ENCODE measurements at regions not wholly inside any gene's neighbourhood (a gene's known extent, or its start where the extent isn't known, plus 50 kb on each side); places are given as distances from the start of the nearest gene placed in this dataset.

DNA sequence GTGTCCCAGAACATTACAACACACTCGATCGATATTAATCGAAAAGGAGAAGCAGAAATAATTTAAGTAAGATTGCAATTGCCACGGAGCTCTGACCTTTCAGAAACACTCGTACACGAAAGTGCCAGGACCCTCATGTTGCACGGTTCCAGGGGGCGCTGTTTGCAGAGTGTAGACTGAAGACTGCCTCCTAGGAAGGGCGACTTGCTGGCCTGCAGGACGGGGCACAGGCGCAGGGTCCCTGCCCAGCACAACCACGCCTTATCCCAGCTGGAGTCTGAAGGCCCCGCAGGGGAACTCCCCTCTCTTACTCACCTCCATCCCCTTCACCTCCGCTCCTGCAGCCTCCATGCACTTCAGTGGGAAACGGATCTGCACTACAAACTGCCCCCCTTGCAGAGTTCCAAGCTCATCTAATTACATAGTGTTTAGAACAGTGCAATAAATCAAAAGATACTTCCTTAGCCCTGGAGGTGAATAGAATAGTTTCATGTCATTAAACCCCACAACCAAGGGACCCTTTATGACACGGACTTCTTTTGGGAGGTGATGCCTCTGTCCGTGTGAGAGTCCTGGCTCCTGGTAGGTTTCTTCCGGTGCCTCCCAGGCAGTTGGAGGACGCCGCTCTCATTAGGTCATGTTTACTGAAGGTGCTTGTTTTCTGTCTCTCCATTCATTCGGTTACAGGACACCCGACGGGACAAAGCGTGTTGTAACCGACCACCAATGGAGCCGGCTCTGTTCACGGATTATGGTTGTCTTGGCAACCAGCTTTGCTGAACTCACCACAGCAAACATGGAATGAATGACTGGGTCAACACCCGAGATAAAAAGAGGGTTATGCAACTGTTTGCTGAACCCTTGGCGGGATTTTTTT, 262.2 kb downstream of the BAMBI start:
- TF ChIP-seq, protein P1, sequence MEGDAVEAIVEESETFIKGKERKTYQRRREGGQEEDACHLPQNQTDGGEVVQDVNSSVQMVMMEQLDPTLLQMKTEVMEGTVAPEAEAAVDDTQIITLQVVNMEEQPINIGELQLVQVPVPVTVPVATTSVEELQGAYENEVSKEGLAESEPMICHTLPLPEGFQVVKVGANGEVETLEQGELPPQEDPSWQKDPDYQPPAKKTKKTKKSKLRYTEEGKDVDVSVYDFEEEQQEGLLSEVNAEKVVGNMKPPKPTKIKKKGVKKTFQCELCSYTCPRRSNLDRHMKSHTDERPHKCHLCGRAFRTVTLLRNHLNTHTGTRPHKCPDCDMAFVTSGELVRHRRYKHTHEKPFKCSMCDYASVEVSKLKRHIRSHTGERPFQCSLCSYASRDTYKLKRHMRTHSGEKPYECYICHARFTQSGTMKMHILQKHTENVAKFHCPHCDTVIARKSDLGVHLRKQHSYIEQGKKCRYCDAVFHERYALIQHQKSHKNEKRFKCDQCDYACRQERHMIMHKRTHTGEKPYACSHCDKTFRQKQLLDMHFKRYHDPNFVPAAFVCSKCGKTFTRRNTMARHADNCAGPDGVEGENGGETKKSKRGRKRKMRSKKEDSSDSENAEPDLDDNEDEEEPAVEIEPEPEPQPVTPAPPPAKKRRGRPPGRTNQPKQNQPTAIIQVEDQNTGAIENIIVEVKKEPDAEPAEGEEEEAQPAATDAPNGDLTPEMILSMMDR (IDR thresholded peaks at IDR 0.05 in 2 of 3, conservative IDR thresholded peaks at IDR 0.05 in 1 of 3; ENCODE audit: borderline replicate concordance in 1 of 3, insufficient read depth in 1 of 3, low read depth in 2 of 3, low read length in 2 of 3), result peak; percentile 37 to 62 (median 59); a peak in 5 of 6 replicates
- no peak for TF ChIP-seq POLR2A (IDR thresholded peaks at IDR 0.05; ENCODE audit: borderline replicate concordance, extremely low read depth, insufficient read depth, insufficient read length)
- TF ChIP-seq EZH2phosphoT487 (IDR thresholded peaks at IDR 0.05; ENCODE audit: borderline replicate concordance), result no peak
- TF ChIP-seq JUND (IDR thresholded peaks at IDR 0.05), result no peak
- no peak for TF ChIP-seq EZH2 (IDR thresholded peaks at IDR 0.05)
- TF ChIP-seq ZNF274 (IDR thresholded peaks at IDR 0.05; ENCODE audit: low read depth, low read length), result no peak
- no peak for TF ChIP-seq RAD21 (IDR thresholded peaks at IDR 0.05; ENCODE audit: low read depth)
- no peak for TF ChIP-seq CEBPB (IDR thresholded peaks at IDR 0.05; ENCODE audit: low read depth)
- TF ChIP-seq SP1 (IDR thresholded peaks at IDR 0.05; ENCODE audit: low read depth), result no peak
- TF ChIP-seq, protein P2, sequence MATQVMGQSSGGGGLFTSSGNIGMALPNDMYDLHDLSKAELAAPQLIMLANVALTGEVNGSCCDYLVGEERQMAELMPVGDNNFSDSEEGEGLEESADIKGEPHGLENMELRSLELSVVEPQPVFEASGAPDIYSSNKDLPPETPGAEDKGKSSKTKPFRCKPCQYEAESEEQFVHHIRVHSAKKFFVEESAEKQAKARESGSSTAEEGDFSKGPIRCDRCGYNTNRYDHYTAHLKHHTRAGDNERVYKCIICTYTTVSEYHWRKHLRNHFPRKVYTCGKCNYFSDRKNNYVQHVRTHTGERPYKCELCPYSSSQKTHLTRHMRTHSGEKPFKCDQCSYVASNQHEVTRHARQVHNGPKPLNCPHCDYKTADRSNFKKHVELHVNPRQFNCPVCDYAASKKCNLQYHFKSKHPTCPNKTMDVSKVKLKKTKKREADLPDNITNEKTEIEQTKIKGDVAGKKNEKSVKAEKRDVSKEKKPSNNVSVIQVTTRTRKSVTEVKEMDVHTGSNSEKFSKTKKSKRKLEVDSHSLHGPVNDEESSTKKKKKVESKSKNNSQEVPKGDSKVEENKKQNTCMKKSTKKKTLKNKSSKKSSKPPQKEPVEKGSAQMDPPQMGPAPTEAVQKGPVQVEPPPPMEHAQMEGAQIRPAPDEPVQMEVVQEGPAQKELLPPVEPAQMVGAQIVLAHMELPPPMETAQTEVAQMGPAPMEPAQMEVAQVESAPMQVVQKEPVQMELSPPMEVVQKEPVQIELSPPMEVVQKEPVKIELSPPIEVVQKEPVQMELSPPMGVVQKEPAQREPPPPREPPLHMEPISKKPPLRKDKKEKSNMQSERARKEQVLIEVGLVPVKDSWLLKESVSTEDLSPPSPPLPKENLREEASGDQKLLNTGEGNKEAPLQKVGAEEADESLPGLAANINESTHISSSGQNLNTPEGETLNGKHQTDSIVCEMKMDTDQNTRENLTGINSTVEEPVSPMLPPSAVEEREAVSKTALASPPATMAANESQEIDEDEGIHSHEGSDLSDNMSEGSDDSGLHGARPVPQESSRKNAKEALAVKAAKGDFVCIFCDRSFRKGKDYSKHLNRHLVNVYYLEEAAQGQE (IDR thresholded peaks at IDR 0.05; ENCODE audit: low read depth), result no peak
- TF ChIP-seq TCF7L2 (IDR thresholded peaks at IDR 0.05; ENCODE audit: borderline replicate concordance, extremely low read depth, insufficient read depth, insufficient read length), result no peak

Data from HCT116 (cell line).